ENCODE measurements at regions not wholly inside any gene's neighbourhood (a gene's known extent, or its start where the extent isn't known, plus 50 kb on each side); places are given as distances from the start of the nearest gene placed in this dataset.

DNA sequence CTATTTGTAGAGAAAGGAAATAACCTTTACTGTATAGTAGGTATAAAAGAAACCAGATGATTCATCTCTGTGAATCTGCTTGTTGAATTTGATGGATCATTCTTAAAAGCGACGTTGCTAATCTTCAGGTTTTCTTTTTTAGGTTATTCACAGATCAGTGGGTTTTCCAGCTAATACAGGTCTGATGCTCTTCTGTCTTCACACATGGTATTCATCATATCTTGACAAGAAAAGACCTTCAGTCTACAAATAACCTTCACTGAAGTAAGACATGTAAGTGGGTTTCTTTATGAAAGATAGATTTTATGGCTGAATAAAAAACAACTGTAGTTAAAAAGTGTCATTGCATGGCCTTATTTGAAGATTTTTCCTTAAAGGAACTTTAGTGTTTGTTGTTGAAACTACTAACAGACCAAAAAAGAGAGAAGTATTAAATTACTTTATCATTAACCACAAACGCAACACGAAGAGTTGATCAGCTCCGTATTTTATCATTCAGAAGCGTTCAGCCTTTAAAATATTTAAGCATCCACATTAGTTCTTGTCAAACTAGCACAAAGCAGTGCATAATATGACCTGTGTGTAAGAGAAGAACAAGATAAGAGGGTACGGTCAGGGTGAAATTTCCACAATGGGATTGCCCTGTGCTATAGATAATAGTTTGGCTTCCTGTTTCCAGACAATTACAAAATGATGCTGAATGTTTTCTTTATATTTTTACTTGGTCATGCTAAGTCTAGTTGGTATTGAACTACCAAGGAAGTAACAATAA, 299.5 kb downstream of the MZT1 start:
- Histone ChIP-seq H2AFZ (ENCODE audit: low read length) (no peak overlapping the region), H3K27ac (ENCODE audit: low read depth, low read length, poor library complexity, severe bottlenecking) (no peak overlapping the region), H3K4me1 (ENCODE audit: insufficient read depth, low read length, severe bottlenecking) (no peaks in the 10 kb centered on the region), H3F3A (ENCODE audit: insufficient read depth, low read length) (no peaks in the 10 kb centered on the region), H4K20me1 (ENCODE audit: insufficient read depth, low read length) (no peaks in the 10 kb centered on the region), H3K79me2 (ENCODE audit: insufficient read depth, low read length) (no peaks in the 10 kb centered on the region), H3K9me2 (ENCODE audit: low read depth, low read length) (no peaks in the 10 kb centered on the region), H3K27me3 (ENCODE audit: insufficient read depth, low read length) (no peaks in the 10 kb centered on the region), H3K4me2 (ENCODE audit: low read length) (no peak overlapping the region), H3K36me3 (ENCODE audit: insufficient read depth, low read length) (no peaks in the 10 kb centered on the region), H3K4me3 (ENCODE audit: low read depth, low read length, poor library complexity, severe bottlenecking) (no peak overlapping the region), H3K9ac (ENCODE audit: low read length) (no peak overlapping the region), H3K9me3 (ENCODE audit: low read length) (no peaks in the 10 kb centered on the region)
- TF ChIP-seq, protein P1, sequence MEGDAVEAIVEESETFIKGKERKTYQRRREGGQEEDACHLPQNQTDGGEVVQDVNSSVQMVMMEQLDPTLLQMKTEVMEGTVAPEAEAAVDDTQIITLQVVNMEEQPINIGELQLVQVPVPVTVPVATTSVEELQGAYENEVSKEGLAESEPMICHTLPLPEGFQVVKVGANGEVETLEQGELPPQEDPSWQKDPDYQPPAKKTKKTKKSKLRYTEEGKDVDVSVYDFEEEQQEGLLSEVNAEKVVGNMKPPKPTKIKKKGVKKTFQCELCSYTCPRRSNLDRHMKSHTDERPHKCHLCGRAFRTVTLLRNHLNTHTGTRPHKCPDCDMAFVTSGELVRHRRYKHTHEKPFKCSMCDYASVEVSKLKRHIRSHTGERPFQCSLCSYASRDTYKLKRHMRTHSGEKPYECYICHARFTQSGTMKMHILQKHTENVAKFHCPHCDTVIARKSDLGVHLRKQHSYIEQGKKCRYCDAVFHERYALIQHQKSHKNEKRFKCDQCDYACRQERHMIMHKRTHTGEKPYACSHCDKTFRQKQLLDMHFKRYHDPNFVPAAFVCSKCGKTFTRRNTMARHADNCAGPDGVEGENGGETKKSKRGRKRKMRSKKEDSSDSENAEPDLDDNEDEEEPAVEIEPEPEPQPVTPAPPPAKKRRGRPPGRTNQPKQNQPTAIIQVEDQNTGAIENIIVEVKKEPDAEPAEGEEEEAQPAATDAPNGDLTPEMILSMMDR (IDR thresholded peaks at IDR 0.05; ENCODE audit: low read length) = no peak
- TF ChIP-seq EZH2 (IDR thresholded peaks at IDR 0.05; ENCODE audit: borderline replicate concordance, low read length) = no peak

DNA sequence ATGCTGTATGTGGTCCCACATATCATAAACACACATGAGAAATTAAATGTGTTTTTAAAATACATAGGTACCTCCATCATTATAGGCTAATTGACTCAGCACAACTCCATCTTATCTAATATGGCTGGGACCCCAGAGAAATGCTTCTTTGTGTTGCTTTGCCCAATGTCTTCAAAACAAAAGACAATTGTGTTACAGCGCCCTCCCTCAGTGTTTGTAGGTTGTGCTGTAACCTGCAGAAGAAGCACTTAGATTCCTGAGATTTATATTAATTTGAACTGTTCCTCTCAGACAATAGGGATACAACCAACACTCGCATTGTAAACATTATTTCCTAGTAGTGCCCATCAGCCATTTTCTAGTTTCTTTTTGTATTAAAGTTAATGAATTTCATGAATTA, 303.4 kb downstream of the MZT1 start:
- no peak overlapping the region for H3K4me2 ChIP-seq (ENCODE audit: low read length)
- H3K4me3 ChIP-seq (ENCODE audit: low read depth, low read length, poor library complexity, severe bottlenecking) = no peak overlapping the region
- no peaks in the 10 kb centered on the region for H3K4me1 ChIP-seq (ENCODE audit: insufficient read depth, low read length, severe bottlenecking)
- no peak overlapping the region for H3K9ac ChIP-seq (ENCODE audit: low read length)
- no peaks in the 10 kb centered on the region for H4K20me1 ChIP-seq (ENCODE audit: insufficient read depth, low read length)
- H3K27ac ChIP-seq (ENCODE audit: low read depth, low read length, poor library complexity, severe bottlenecking) = no peak overlapping the region
- H3K36me3 ChIP-seq (ENCODE audit: insufficient read depth, low read length) = no peaks in the 10 kb centered on the region
- H3K27me3 ChIP-seq (ENCODE audit: insufficient read depth, low read length) = no peaks in the 10 kb centered on the region
- no peaks in the 10 kb centered on the region for H3K9me3 ChIP-seq (ENCODE audit: low read length)
- no peaks in the 10 kb centered on the region for H3K79me2 ChIP-seq (ENCODE audit: insufficient read depth, low read length)
- TF ChIP-seq EZH2 (IDR thresholded peaks at IDR 0.05; ENCODE audit: borderline replicate concordance, low read length) = no peak
- TF ChIP-seq, protein P1 (IDR thresholded peaks at IDR 0.05; ENCODE audit: low read length) = no peak
- no peaks in the 10 kb centered on the region for H3F3A ChIP-seq (ENCODE audit: insufficient read depth, low read length)
- H2AFZ ChIP-seq (ENCODE audit: low read length) = no peak overlapping the region
- H3K9me2 ChIP-seq (ENCODE audit: low read depth, low read length) = no peaks in the 10 kb centered on the region

DNA sequence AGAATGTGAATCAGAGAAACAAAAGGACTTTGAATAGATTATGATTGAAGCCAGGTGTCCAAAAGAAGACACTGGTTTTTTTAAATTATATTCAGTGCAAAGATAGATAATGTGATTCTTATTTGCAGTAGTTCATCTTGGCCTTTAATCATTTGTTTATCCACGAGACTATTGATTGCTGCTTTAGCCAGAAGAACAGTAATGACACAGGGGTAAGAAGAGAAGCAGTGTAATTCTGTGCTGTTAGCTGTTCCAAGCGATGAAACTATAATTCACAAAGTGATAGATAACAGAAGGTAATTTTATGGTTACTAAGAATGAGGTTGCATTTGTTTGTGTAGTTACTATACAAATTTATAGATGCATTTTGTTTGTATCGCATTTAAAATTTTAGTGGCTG, 311.6 kb downstream of the MZT1 start:
- Histone ChIP-seq H3K9ac (ENCODE audit: low read length) (no peak overlapping the region), H3K9me2 (ENCODE audit: low read depth, low read length) (no peaks in the 10 kb centered on the region), H3K4me3 (ENCODE audit: low read depth, low read length, poor library complexity, severe bottlenecking) (no peak overlapping the region), H3K27ac (ENCODE audit: low read depth, low read length, poor library complexity, severe bottlenecking) (no peak overlapping the region), H3F3A (ENCODE audit: insufficient read depth, low read length) (no peaks in the 10 kb centered on the region), H3K4me2 (ENCODE audit: low read length) (no peak overlapping the region), H3K9me3 (ENCODE audit: low read length) (no peaks in the 10 kb centered on the region), H3K27me3 (ENCODE audit: insufficient read depth, low read length) (no peaks in the 10 kb centered on the region), H3K4me1 (ENCODE audit: insufficient read depth, low read length, severe bottlenecking) (no peaks in the 10 kb centered on the region), H2AFZ (ENCODE audit: low read length) (no peak overlapping the region), H4K20me1 (ENCODE audit: insufficient read depth, low read length) (no peaks in the 10 kb centered on the region), H3K36me3 (ENCODE audit: insufficient read depth, low read length) (no peaks in the 10 kb centered on the region), H3K79me2 (ENCODE audit: insufficient read depth, low read length) (no peaks in the 10 kb centered on the region)
- TF ChIP-seq, protein P1 (IDR thresholded peaks at IDR 0.05; ENCODE audit: low read length) = no peak

All from OCI-LY1 (cell line).